ENCODE measurements at regions not wholly inside any gene's neighbourhood (a gene's known extent, or its start where the extent isn't known, plus 50 kb on each side); places are given as distances from the start of the nearest gene placed in this dataset.

DNA sequence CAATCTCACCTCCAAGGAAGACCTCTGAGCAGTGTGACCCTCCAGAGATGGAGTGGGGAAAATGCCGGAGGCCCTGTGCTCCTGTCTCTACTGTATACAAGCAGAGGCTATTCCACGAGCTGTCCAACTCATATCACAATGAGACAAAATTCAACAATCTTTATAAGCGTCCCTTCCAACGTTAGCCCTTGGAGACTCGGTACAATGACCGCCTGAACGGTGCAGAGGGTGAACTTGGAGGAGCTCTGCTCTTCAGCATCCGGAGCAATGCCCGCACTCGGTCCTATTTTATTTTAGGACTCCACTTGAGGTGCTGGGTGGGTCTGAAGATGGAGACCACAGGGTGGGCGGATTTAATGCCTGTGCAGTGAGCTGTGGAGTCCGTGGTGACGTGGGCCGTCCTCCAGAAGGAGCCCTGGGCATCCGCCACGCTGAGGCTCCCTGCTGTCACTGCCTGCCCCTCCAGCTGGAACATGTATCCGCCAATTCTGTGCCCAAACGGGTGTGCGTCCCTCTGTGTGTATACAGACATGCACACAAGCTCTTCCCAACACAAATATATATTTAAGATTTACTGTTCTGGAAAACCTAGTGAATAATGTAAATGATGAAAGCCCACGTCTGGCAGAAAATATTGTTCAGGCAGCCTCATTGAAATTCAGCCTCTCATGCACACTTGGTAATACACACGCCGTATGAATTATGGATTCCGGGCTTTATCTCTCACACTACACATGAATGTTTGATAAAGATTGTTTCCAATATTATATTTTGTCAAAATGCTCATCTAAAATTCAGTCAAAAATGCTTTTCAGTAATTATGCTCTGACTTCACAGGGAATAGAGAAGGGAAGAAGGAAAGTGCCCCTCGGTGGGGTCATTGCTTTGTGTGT lies 239.9 kb upstream of the ZMIZ1 start:
- Histone ChIP-seq H3K36me3 (replicated peaks in 1 of 2; ENCODE audit: control insufficient read depth in 1 of 2, insufficient read depth in 2 of 2, low read length in 1 of 2) (no peaks in the 10 kb centered on the region), H4K20me1 (ENCODE audit: insufficient read depth) (no peaks in the 10 kb centered on the region), H3K9me3 (no peaks in the 10 kb centered on the region), H3K9me2 (no peaks in the 10 kb centered on the region), H3K27me3 (ENCODE audit: insufficient read depth) (no peaks in the 10 kb centered on the region), H3F3A (replicated peaks; ENCODE audit: insufficient read depth) (no peaks in the 10 kb centered on the region), H3K9ac (no peak overlapping the region), H2AFZ (ENCODE audit: low read depth) (no peak overlapping the region), H3K4me2 (peak overlapping the region; percentile 7; the same call in 1 of the 2 replicates), H3K4me1 (ENCODE audit: control insufficient read depth in 1 of 2, insufficient read depth in 2 of 2, low read depth in 1 of 2, low read length in 1 of 2) (peaks cover 0 to 15% of the 10 kb centered on the region in 2 experiments; a peak in 1 of 4 replicates), H3K27ac (ENCODE audit: low read depth in 2 of 2, low read length in 1 of 2) (no peak overlapping the region), H3K79me2 (ENCODE audit: insufficient read depth) (no peaks in the 10 kb centered on the region), H3K4me3 (ENCODE audit: low read depth in 2 of 2, low read length in 1 of 2) (no peak overlapping the region)
- 91% methylated on average over 24 of the region's 24 CpGs for WGBS (ENCODE audit: low lambda C conversion rate)
- no peak for TF ChIP-seq RAD21 (IDR thresholded peaks at IDR 0.05; ENCODE audit: low read length)
- TF ChIP-seq, protein P1, sequence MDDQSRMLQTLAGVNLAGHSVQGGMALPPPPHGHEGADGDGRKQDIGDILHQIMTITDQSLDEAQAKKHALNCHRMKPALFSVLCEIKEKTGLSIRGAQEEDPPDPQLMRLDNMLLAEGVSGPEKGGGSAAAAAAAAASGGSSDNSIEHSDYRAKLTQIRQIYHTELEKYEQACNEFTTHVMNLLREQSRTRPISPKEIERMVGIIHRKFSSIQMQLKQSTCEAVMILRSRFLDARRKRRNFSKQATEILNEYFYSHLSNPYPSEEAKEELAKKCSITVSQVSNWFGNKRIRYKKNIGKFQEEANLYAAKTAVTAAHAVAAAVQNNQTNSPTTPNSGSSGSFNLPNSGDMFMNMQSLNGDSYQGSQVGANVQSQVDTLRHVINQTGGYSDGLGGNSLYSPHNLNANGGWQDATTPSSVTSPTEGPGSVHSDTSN (IDR thresholded peaks at IDR 0.05): no peak
- no peak for TF ChIP-seq ELF1 (IDR thresholded peaks at IDR 0.05)
- TF ChIP-seq, protein P2, sequence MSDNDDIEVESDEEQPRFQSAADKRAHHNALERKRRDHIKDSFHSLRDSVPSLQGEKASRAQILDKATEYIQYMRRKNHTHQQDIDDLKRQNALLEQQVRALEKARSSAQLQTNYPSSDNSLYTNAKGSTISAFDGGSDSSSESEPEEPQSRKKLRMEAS (IDR thresholded peaks at IDR 0.05; ENCODE audit: low read depth): no peak
- CTCF ChIA-PET: interaction anchor here (1.4 kb wide), 1 partner anchor 75 kb away, joined by 3 read pairs; no protein-coding TSS in a partner anchor
- no peak for DNase-seq
- POLR2A ChIA-PET: no interaction called here

DNA sequence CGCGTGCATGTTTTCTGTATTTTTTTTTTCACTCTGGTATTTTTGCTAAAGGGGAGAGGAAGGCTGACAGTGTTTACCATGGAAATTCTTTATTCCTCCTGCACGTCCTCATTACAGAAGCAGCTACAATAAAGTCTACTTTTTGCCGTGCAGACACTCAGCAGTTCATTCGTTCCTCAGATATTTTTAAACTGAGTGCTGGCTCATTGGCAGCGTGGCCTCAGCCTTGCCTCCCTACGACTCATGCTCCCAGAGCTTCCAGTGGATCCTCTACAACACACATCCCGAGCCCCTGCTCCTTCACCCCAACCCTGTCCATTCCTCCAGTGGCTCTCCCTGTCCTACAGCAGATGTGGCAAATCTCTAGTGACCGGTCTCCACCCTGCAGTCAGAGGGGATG lies 239.2 kb upstream of the ZMIZ1 start:
- Histone ChIP-seq H3K9me3 (no peaks in the 10 kb centered on the region), H3K9ac (no peak overlapping the region), H3K9me2 (no peaks in the 10 kb centered on the region), H3K4me3 (ENCODE audit: low read depth in 2 of 2, low read length in 1 of 2) (no peak overlapping the region), H3F3A (replicated peaks; ENCODE audit: insufficient read depth) (no peaks in the 10 kb centered on the region), H3K4me1 (ENCODE audit: control insufficient read depth in 1 of 2, insufficient read depth in 2 of 2, low read depth in 1 of 2, low read length in 1 of 2) (peaks cover 0 to 15% of the 10 kb centered on the region in 2 experiments; a peak in 1 of 4 replicates), H3K79me2 (ENCODE audit: insufficient read depth) (no peaks in the 10 kb centered on the region), H4K20me1 (ENCODE audit: insufficient read depth) (no peaks in the 10 kb centered on the region), H3K27me3 (ENCODE audit: insufficient read depth) (no peaks in the 10 kb centered on the region), H2AFZ (ENCODE audit: low read depth) (peak overlapping the region; percentile 39; the same call in 1 of the 2 replicates), H3K36me3 (replicated peaks in 1 of 2; ENCODE audit: control insufficient read depth in 1 of 2, insufficient read depth in 2 of 2, low read length in 1 of 2) (no peaks in the 10 kb centered on the region), H3K4me2 (peak overlapping the region; percentile 7; the same call in 1 of the 2 replicates), H3K27ac (ENCODE audit: low read depth in 2 of 2, low read length in 1 of 2) (no peak overlapping the region)
- TF ChIP-seq SMC3 (IDR thresholded peaks at IDR 0.05; ENCODE audit: low read depth, low read length) (no peak), FOSL2 (IDR thresholded peaks at IDR 0.05; ENCODE audit: borderline replicate concordance, low read depth) (peak; percentile 26; the same call in 1 of the 2 replicates)
- ChIA-PET POLR2A (no interaction called here), CTCF (interaction anchor here (1.4 kb wide), 1 partner anchor 76 kb away, joined by 3 read pairs; no protein-coding TSS in a partner anchor)
- DNase-seq: no peak
- 50% methylated on average over 9 of the region's 9 CpGs for WGBS (ENCODE audit: low lambda C conversion rate)
